ENCODE measurements at regions not wholly inside any gene's neighbourhood (a gene's known extent, or its start where the extent isn't known, plus 50 kb on each side); places are given as distances from the start of the nearest gene placed in this dataset.

DNA sequence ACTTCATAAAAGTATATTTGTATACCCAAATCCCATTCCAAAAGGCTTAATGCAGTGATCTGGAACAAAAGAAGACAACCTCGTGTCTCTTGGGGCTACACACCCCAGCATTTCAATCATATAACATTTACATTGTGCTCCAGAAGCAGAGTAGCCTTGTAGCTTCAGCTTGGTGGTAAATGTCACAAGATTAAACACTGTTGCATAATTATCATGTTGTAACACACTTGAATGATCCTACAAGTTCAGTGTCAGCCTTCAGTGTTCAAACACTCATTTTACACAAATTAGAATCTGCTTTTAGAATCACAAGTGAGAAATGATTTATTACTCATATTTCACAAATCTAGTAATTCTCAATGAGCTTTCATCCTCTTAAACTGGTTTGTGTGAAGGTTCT lies 122.6 kb downstream of the CNTN3 start:
- H3K4me3 ChIP-seq: no peak overlapping the region
- H3K4me1 ChIP-seq: no peaks in the 10 kb centered on the region
- no peaks in the 10 kb centered on the region for H3K36me3 ChIP-seq
- H3K27ac ChIP-seq: no peak overlapping the region
- DNase-seq (ENCODE audit: low spot score in 2 of 2): no peak
- H3K9me3 ChIP-seq: no peaks in the 10 kb centered on the region
- intact Hi-C loops (cut with DNase I; ENCODE audit: low total_unique reads): no loop called here
- no peaks in the 10 kb centered on the region for H3K27me3 ChIP-seq
- TF ChIP-seq POLR2A (IDR thresholded peaks at IDR 0.05): no peak
- TF ChIP-seq, protein P1, sequence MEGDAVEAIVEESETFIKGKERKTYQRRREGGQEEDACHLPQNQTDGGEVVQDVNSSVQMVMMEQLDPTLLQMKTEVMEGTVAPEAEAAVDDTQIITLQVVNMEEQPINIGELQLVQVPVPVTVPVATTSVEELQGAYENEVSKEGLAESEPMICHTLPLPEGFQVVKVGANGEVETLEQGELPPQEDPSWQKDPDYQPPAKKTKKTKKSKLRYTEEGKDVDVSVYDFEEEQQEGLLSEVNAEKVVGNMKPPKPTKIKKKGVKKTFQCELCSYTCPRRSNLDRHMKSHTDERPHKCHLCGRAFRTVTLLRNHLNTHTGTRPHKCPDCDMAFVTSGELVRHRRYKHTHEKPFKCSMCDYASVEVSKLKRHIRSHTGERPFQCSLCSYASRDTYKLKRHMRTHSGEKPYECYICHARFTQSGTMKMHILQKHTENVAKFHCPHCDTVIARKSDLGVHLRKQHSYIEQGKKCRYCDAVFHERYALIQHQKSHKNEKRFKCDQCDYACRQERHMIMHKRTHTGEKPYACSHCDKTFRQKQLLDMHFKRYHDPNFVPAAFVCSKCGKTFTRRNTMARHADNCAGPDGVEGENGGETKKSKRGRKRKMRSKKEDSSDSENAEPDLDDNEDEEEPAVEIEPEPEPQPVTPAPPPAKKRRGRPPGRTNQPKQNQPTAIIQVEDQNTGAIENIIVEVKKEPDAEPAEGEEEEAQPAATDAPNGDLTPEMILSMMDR (IDR thresholded peaks at IDR 0.05): no peak
- no peak for TF ChIP-seq POLR2AphosphoS5 (IDR thresholded peaks at IDR 0.05)

DNA sequence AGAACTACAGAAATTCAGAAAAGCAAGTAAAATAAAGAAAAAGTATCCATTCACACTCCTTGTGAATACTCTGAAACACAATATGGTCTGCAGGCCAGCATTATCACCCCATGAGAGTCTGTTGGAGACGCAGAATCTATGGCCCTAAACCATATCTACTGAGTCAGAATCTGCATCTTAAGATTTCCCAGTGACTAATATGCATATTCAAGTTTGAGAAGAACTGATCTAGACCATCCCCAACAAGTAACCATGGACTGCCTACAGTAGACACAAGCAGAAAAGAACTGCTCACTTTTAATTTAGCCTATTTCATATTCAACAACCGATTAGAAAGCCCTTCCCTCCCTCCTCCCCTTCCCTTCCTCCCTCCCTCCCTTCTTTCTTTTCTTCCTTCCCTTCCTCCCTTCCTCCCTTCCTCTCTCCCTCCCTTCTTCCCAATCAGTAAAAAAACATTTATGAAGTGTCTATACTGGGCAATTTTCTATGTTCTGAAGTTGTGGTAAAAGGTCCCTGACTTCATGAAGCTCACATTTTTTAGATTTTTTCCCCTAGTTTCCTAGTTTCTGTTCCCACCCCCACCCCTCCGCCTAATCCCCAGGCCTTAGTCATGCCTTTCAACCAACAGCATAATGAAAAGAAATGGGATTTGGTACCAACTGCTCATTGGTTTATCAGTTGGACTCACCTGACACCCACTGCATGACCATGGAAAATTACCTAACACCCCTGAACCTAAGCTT lies 125.2 kb downstream of the CNTN3 start:
- TF ChIP-seq POLR2A (IDR thresholded peaks at IDR 0.05): no peak
- no peak for TF ChIP-seq POLR2AphosphoS5 (IDR thresholded peaks at IDR 0.05)
- TF ChIP-seq, protein P1 (IDR thresholded peaks at IDR 0.05): no peak
- H3K36me3 ChIP-seq: no peaks in the 10 kb centered on the region
- H3K4me1 ChIP-seq: no peaks in the 10 kb centered on the region
- no peaks in the 10 kb centered on the region for H3K9me3 ChIP-seq
- H3K27ac ChIP-seq: no peak overlapping the region
- no peak for DNase-seq (ENCODE audit: low spot score in 2 of 2)
- H3K27me3 ChIP-seq: no peaks in the 10 kb centered on the region
- no peak overlapping the region for H3K4me3 ChIP-seq
- intact Hi-C loops (cut with DNase I; ENCODE audit: low total_unique reads): no loop called here

- Histone ChIP-seq H3K4me3 (no peak overlapping the region), H3K27me3 (no peaks in the 10 kb centered on the region), H3K27ac (no peak overlapping the region), H3K36me3 (no peaks in the 10 kb centered on the region), H3K4me1 (no peaks in the 10 kb centered on the region), H3K9me3 (no peaks in the 10 kb centered on the region)
- intact Hi-C loops (cut with DNase I; ENCODE audit: low total_unique reads): loop anchor here (5.0 kb wide), 1 partner anchor 72 kb away; no protein-coding TSS in a partner anchor
- DNase-seq (ENCODE audit: low spot score in 2 of 2): no peak
- TF ChIP-seq POLR2A (IDR thresholded peaks at IDR 0.05) (no peak), POLR2AphosphoS5 (IDR thresholded peaks at IDR 0.05) (no peak)
- TF ChIP-seq, protein P1 (IDR thresholded peaks at IDR 0.05): no peak
These were observed 134.5 kb downstream of the CNTN3 start for GRCh38 chr3:74479915-74480314.

DNA sequence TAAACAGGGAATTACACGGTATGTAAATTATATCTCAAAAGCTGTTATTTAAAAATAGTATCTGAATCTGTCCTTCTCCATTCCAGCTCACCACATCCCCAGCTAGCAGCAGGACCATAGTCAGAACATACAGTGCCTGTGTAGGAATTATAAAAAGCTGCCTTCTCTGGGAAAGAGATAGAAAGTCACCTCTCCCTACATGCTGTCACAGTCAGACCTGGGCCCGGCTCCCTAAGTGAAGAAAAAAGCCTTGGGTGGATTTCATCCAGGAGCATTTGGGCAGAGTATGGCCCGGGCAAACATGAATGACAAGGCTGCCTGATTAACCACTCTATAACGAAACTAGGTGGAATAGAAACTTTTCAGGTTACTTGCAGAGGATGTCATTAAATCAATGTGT lies 144.1 kb downstream of the CNTN3 start:
- no peak for DNase-seq (ENCODE audit: low spot score in 2 of 2)
- intact Hi-C loops (cut with DNase I; ENCODE audit: low total_unique reads): no loop called here
- H3K9me3 ChIP-seq: no peaks in the 10 kb centered on the region
- H3K27me3 ChIP-seq: no peaks in the 10 kb centered on the region
- no peak overlapping the region for H3K4me3 ChIP-seq
- no peak overlapping the region for H3K27ac ChIP-seq
- H3K36me3 ChIP-seq: no peaks in the 10 kb centered on the region
- H3K4me1 ChIP-seq: no peaks in the 10 kb centered on the region
- TF ChIP-seq, protein P1 (IDR thresholded peaks at IDR 0.05): no peak
- TF ChIP-seq POLR2A (IDR thresholded peaks at IDR 0.05): no peak
- no peak for TF ChIP-seq POLR2AphosphoS5 (IDR thresholded peaks at IDR 0.05)

DNA sequence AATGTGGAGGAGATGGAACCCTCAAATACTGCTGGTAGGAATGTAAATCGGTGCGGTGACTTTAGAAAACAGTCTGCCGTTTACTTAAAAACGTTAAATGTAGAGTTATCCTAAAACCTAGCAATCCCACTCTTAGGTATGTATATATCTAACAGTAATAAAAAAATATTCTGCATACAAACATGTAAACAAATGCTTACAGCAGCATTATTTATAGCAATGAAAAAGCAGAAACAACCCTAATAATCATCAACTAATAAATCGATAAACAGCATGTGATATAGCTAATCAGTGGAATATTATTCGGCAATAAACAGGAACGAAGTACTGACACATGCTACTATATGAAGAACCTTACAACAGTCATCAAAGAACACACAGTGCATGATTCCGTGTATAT lies 144.7 kb downstream of the CNTN3 start:
- TF ChIP-seq POLR2A (IDR thresholded peaks at IDR 0.05): no peak
- TF ChIP-seq, protein P1 (IDR thresholded peaks at IDR 0.05): no peak
- no peak for TF ChIP-seq POLR2AphosphoS5 (IDR thresholded peaks at IDR 0.05)
- Histone ChIP-seq H3K27me3 (no peaks in the 10 kb centered on the region), H3K27ac (no peak overlapping the region), H3K9me3 (no peaks in the 10 kb centered on the region), H3K36me3 (no peaks in the 10 kb centered on the region), H3K4me1 (no peaks in the 10 kb centered on the region), H3K4me3 (no peak overlapping the region)
- intact Hi-C loops (cut with DNase I; ENCODE audit: low total_unique reads): no loop called here
- DNase-seq (ENCODE audit: low spot score in 2 of 2): no peak

Data from breast epithelium (tissue), 4 donors.